Sigmoid colon (tissue), 4 donors: ENCODE measurements at regions not wholly inside any gene's neighbourhood (a gene's known extent, or its start where the extent isn't known, plus 50 kb on each side); places are given as distances from the start of the nearest gene placed in this dataset.

Experiments used
- EP300 ChIP-seq, 4 donors: sonication (generic); formaldehyde crosslinking; IDR thresholded peaks; one replicate each; pipeline ENCODE4 v1.6.1; 2017; ENCODE audit warnings: antibody characterized with exemption in 4 of 4
- POLR2A ChIP-seq, 2 donors: fragments of 450-650 bp; IDR thresholded peaks; one replicate each; pipeline ENCODE4 v1.6.1; 2016; ENCODE audit warnings: antibody characterized with exemption in 2 of 2, mild to moderate bottlenecking in 2 of 2, moderate library complexity in 2 of 2
- POLR2AphosphoS5 ChIP-seq, 4 donors: sonication (generic); formaldehyde crosslinking; IDR thresholded peaks; one replicate each; pipeline ENCODE4 v1.6.1; 2017; ENCODE audit warnings: antibody characterized with exemption in 4 of 4
- TF ChIP-seq, protein P1 (sequence below), 4 experiments: fragments of 450-650 bp in 3 of 4; fragments of 200-600 bp in 1 of 4; IDR thresholded peaks; one replicate each; pipeline ENCODE4 v1.5.1; 2016 to 2019; ENCODE audit warnings: antibody characterized with exemption in 4 of 4, mild to moderate bottlenecking in 3 of 4, moderate library complexity in 2 of 4

DNA sequence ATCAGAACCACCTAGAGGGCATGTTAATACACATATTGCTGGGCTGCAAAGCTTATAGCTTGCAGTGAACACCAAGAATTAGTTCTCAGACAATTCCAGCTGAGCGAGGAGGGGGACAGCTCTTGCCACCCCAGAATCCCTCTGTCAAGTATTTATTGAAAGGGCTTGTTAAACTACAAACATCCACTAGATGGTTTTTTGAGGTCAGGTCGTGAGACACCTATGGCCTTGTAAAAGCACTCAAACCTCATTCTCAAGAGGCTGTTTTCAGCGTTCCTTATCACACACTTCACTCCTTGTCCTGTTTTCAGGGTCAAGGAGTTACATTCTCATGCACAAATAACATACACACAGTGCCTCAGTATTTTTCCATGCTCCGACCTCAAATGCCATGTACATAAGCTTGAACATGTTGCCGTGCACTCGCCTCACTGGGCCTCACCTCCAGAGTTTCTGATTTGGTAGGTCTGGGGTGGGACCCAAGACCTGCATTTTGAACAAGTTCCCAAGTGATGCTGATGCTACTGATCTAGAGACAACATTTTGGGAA lies 98.8 kb upstream of the PTPRR start:
- TF ChIP-seq EP300 (IDR thresholded peaks at IDR 0.05), result no peak
- TF ChIP-seq, protein P1, sequence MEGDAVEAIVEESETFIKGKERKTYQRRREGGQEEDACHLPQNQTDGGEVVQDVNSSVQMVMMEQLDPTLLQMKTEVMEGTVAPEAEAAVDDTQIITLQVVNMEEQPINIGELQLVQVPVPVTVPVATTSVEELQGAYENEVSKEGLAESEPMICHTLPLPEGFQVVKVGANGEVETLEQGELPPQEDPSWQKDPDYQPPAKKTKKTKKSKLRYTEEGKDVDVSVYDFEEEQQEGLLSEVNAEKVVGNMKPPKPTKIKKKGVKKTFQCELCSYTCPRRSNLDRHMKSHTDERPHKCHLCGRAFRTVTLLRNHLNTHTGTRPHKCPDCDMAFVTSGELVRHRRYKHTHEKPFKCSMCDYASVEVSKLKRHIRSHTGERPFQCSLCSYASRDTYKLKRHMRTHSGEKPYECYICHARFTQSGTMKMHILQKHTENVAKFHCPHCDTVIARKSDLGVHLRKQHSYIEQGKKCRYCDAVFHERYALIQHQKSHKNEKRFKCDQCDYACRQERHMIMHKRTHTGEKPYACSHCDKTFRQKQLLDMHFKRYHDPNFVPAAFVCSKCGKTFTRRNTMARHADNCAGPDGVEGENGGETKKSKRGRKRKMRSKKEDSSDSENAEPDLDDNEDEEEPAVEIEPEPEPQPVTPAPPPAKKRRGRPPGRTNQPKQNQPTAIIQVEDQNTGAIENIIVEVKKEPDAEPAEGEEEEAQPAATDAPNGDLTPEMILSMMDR (IDR thresholded peaks at IDR 0.05), result no peak
- no peak for TF ChIP-seq POLR2A (IDR thresholded peaks at IDR 0.05)
- TF ChIP-seq POLR2AphosphoS5 (IDR thresholded peaks at IDR 0.05), result no peak
